Caki2 (cell line): ENCODE measurements at regions not wholly inside any gene's neighbourhood (a gene's known extent, or its start where the extent isn't known, plus 50 kb on each side); places are given as distances from the start of the nearest gene placed in this dataset.
"Not testable (repeated sequence)": the region's sequence is repeated elsewhere in the genome, so short reads cannot be mapped to it uniquely, and the experiment has no call there.

Experiments used
- DNase-seq: peaks from one replicate; pipeline ENCODE4 v3.0.0-alpha.2; 2015; ENCODE audit warnings: low read depth
- in situ Hi-C: cut with HindIII; loops from 2 replicates; pipeline ENCODE4 v1.10.0; 2016; ENCODE audit warnings: low sequenced_read_pairs, low pct_unique_long_range_greater_than_20kb, mixed read lengths

GRCh38 chr2:126988482-126988881 lies 89.8 kb downstream of the TEX51 start:
- no peak for DNase-seq
- in situ Hi-C loops, result no loop called here

DNA sequence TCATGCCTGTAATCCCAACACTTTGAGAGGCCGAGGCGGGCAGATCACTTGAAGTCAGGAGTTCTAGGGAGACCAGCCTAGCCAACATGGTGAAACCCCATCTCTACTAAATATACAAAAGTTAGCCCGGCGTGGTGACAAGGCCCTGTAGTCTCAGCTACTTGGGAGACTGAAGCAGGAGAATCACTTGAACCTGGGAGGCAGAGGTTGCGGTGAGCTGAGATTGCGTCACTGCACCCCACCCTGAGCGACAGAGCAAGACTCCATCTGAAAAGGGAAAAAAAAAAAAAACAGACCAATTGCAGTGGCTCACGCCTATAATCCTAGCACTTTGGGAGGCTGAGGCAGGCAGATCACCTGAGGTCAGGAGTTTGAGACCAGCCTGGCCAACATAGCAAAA lies 90.4 kb downstream of the TEX51 start:
- DNase-seq, in situ Hi-C loops: not testable (repeated sequence)

- in situ Hi-C loops, result no loop called here
- DNase-seq, result no peak
These were observed 91.5 kb downstream of the TEX51 start for GRCh38 chr2:126990200-126990599.

DNA sequence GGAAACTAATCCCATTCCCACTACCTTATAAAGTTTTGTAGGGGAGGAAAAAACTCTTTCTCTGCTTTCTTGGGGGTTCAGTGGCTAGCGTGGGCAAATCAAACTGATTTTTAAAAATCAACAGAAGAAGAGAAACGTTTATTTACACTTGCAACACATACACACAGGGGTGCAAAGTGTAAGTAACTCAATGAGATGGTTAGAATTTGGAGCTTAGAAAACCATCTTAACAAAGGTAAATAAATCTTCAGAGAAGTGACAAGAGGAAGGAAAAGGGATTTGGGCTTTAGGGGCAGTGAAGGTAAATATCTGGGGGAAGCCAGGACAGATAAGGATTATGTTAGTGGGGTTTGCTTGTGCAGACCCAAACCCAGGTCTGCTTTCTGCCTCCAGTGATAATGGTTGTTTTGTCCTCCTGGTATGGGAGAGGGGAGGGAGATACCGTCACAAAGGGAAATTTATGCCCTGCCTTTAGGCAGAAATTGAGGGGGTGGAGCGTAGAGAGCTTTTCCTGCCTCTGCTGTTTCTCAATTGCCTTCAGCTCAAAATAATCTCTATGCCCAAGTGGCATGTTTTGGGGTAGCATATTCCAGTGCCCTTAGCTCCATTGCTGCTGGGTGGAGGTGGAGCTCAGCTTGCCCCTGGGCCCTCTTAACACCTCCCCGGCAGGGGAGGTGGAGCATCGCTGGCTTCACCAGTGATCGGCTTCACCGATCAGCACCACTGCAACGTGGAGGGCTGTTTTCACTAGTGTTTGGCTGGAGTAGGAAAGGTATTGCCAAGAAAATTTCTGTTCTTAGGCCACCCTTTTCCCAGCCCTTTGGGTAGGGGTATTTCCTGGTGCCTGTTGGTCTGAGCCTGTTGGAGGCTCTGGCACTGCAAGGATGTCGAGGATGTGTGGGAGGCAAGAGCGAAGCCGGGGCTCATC lies 92.2 kb downstream of the TEX51 start:
- in situ Hi-C loops, result no loop called here
- no peak for DNase-seq

DNA sequence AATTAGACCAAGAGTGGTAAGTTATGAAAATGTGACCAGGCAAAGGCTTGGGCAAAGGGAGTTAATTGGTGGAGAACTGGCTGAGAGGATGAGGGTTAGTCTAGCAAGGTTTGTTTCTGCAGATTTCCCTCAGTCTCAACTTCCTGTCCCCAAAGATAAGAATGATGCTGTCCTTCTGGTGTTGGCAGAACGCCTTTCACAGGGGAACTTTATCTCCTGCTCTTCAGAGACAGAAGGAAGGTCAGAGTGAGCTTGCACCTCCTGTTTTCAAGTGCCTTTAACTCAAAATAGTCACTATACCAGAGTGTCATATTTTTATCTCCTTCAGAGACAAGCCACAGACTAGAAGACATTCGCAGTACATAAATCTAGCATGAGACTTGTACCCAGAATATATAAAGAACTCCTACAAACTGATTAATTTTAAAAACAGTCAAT lies 95.7 kb downstream of the TEX51 start:
- in situ Hi-C loops, result no loop called here
- DNase-seq, result no peak

GRCh38 chr2:126995621-126996377 lies 97.1 kb downstream of the TEX51 start:
- in situ Hi-C loops, result no loop called here

DNA sequence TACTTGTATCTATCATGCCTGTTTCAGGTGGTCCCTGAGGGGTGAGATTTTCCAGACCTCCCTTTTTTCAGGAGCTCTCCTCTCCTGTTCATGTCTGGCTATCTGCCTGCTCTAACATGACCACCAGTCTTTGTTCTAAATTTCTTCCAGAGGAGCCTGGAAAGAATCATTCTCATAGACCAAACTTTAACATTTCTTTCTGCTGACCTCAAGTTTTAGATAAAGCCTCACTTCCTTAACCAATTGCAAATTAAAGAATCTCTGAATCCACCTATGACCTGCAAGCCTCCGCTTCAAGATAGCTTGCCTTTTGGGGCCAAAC lies 97.6 kb downstream of the TEX51 start:
- DNase-seq, result no peak
- in situ Hi-C loops, result no loop called here

More at GRCh38 chr2:126995621-126996377, 97.1 kb downstream of the TEX51 start:
- DNase-seq, result no peak
